Activated CD4-positive, alpha-beta T cell treated with anti-CD3 and anti-CD28 coated beads, Interleukin-2, amount 10 ng/mL, durations not matched to agents 7 days and 5 days (primary cell): ENCODE measurements at regions not wholly inside any gene's neighbourhood (a gene's known extent, or its start where the extent isn't known, plus 50 kb on each side); places are given as distances from the start of the nearest gene placed in this dataset.

Experiments
- CTCF ChIA-PET: fragments of 350-600 bp; sonication (Branson Sonifier 250); formaldehyde crosslinking; loops from one replicate; lab custom pipeline; 2021; ENCODE audit warnings: antibody characterized with exemption; lab: Charles Lee
- POLR2A ChIA-PET: fragments of 350-600 bp; sonication (Branson Sonifier 250); formaldehyde crosslinking; loops from one replicate; lab custom pipeline; 2021; ENCODE audit warnings: antibody characterized with exemption; lab: Charles Lee
- DNase-seq: peaks from one replicate; pipeline ENCODE4 v3.0.0-alpha.2; 2020
- H3K27ac Mint-ChIP-seq: one replicate; pipeline ENCODE4 v1.8.0; 2021; ENCODE audit warnings: mild to moderate bottlenecking, moderate library complexity, mixed read lengths
- H3K27me3 Mint-ChIP-seq: one replicate; pipeline ENCODE4 v1.8.0; 2021; ENCODE audit warnings: mixed read lengths
- H3K36me3 Mint-ChIP-seq: one replicate; pipeline ENCODE4 v1.8.0; 2021; ENCODE audit warnings: low read depth, mixed read lengths
- H3K4me1 Mint-ChIP-seq: one replicate; pipeline ENCODE4 v1.8.0; 2021; ENCODE audit warnings: mixed read lengths
- H3K4me3 Mint-ChIP-seq: one replicate; pipeline ENCODE4 v1.8.0; 2021; ENCODE audit warnings: mild to moderate bottlenecking, moderate library complexity, mixed read lengths
- H3K9me3 Mint-ChIP-seq: one replicate; pipeline ENCODE4 v1.8.0; 2021; ENCODE audit warnings: mixed read lengths

DNA sequence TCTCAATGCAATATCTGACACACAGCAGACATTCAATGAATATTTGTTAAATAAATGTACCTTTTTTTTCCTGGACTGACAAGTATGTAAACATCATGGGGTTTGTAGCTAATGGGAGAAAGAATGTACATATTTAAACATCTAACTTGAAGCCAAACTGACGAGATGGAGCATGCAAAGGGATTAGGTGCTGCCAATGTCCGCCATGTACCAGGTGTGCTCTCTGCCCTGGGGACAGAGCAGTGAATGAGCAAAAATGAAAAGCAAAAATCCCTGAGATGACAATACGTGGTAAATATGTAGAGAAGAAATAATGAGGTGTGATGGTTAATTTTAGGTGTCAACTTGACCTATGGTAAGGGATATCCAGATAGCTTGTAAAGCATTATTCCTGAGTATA, 247.4 kb upstream of the CELF4 start:
- CTCF ChIA-PET = no interaction called here
- H3K36me3 Mint-ChIP-seq = no peaks in the 10 kb centered on the region
- no peak overlapping the region for H3K4me3 Mint-ChIP-seq
- H3K4me1 Mint-ChIP-seq = no peaks in the 10 kb centered on the region
- POLR2A ChIA-PET = no interaction called here
- no peaks in the 10 kb centered on the region for H3K9me3 Mint-ChIP-seq
- H3K27ac Mint-ChIP-seq = no peak overlapping the region
- no peak for DNase-seq
- no peaks in the 10 kb centered on the region for H3K27me3 Mint-ChIP-seq

DNA sequence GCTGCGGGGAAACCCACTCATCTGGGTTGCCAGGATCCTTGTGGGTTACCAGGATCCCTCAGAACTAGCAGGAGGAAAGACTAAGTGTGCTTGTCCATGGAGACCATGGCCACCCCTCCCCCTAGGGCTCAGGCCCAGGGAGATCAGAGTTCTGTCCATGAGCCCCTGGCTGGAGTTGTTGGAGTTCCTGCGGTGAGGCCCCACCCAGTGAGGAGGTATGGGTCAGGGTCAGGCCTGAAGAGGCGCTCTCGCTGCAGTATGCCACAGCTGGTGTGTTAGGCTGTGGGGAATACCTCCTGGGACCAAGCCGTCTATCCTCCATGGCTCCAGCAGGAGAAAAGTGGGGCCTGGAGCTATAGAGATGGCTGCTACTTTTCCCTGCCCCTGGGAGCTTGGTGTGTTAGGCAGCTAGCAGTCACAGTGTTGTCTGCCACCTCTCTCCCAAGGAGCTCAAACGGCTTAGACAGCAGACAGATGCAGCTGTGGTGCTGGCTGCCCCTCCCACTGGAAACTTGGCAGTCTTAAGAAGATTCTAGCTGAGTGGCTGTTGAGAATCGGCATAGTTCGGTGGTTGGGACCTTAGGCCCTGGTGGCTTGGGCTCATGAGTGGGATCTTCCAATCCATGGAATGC, 240.3 kb upstream of the CELF4 start:
- H3K27ac Mint-ChIP-seq = no peak overlapping the region
- DNase-seq = no peak
- no peaks in the 10 kb centered on the region for H3K27me3 Mint-ChIP-seq
- peaks cover 9% of the 10 kb centered on the region for H3K9me3 Mint-ChIP-seq
- H3K36me3 Mint-ChIP-seq = no peaks in the 10 kb centered on the region
- ChIA-PET POLR2A (no interaction called here), CTCF (no interaction called here)
- no peaks in the 10 kb centered on the region for H3K4me1 Mint-ChIP-seq
- no peak overlapping the region for H3K4me3 Mint-ChIP-seq

DNA sequence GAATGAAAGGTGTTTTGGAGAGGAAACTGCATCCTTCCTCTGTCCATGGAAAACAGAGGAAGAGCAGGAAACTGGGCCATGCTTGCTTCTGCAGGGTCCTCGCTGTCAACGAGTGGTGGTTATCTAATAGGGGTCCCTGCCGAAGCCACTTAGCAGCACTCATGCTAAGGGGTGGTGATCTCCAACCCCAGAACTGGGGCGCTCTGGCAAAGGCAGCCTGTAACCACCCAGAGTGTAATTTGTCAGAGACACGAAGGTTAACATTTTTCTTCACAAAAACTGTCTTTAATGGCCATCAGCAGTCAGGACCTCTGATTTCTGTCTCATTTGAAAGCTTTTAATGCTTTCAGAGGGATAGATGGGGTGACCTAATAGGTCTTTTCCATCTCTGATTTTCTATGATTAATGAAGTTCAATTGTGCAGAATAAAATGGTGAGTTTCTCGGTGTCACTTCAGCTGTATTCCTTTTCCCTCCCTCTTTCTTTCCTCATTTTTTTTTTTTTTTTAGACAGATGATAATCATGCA, 231.3 kb upstream of the CELF4 start:
- Mint-ChIP-seq H3K9me3 (peaks cover 4% of the 10 kb centered on the region), H3K27me3 (no peaks in the 10 kb centered on the region), H3K36me3 (no peaks in the 10 kb centered on the region), H3K4me1 (no peaks in the 10 kb centered on the region), H3K4me3 (no peak overlapping the region), H3K27ac (no peak overlapping the region)
- POLR2A ChIA-PET = no interaction called here
- CTCF ChIA-PET = interaction anchor here (0.6 kb wide), 1 partner anchor 123 kb away, joined by 4 read pairs; no protein-coding TSS in a partner anchor
- no peak for DNase-seq

DNA sequence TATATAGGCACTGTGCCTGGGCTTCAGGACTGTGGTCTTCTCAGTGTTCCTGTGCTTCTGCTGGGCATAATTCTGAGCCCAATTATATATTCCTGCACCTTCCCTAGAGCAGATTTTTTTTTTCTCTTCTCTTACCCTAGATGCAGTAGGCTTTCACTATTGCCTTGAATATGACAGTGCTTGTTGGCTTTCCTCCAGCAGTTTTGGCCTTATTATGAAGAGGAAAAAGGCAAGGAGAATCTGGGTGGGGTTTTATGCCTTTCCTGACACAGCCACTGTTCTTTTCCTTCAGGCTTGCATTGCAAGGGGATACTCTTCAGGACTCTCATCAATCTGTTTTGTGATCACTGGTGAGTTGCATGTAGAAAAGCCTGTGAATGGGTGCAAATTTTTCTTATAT, 221.9 kb upstream of the CELF4 start:
- no peak for DNase-seq
- Mint-ChIP-seq H3K4me3 (no peak overlapping the region), H3K9me3 (no peaks in the 10 kb centered on the region), H3K27me3 (no peaks in the 10 kb centered on the region), H3K27ac (no peak overlapping the region), H3K36me3 (no peaks in the 10 kb centered on the region), H3K4me1 (no peaks in the 10 kb centered on the region)
- ChIA-PET CTCF (no interaction called here), POLR2A (no interaction called here)

DNA sequence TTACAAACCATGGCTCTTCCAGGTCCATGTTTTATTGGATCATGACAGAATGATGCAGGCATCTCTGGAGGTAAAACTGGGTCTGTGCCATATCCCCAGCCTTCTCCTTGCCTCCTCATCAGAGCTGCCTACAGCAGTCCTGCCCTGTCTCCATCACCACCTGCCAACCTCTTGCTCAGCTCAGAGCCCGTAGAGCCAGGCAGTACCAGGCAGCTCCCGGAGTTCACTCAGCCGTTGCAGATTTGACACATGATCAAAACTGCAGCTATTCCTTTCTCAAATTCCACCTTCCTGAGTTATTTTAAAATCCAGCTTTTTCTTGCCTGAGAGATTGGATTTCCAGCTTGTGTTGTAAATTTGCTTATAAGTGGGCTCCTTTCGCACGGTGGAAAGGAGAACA, 218.2 kb upstream of the CELF4 start:
- Mint-ChIP-seq H3K27ac (no peak overlapping the region), H3K4me1 (no peaks in the 10 kb centered on the region), H3K27me3 (no peaks in the 10 kb centered on the region), H3K9me3 (no peaks in the 10 kb centered on the region), H3K4me3 (no peak overlapping the region), H3K36me3 (no peaks in the 10 kb centered on the region)
- ChIA-PET POLR2A (no interaction called here), CTCF (no interaction called here)
- no peak for DNase-seq

DNA sequence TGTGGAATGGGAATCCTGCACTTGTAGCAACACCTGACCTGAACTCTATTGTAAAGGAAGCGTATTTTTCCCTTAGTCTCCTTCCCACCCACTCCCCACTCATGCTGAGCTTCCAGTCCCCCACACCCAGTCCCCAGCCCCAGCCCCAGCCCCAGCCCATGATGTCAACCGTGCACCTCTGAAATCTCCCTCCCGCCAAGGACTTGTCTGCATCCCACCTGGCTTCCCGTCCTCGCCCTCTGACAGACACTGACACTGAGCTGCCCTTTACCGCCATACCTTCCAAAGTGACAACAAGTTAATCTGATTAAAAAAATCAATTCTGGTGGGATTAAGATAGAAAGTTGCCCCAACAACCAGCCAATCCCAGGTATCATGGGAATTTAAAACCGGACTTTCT, 213.6 kb upstream of the CELF4 start:
- H3K4me1 Mint-ChIP-seq = no peaks in the 10 kb centered on the region
- no peaks in the 10 kb centered on the region for H3K9me3 Mint-ChIP-seq
- H3K27ac Mint-ChIP-seq = no peak overlapping the region
- H3K27me3 Mint-ChIP-seq = no peaks in the 10 kb centered on the region
- DNase-seq = no peak
- H3K4me3 Mint-ChIP-seq = no peak overlapping the region
- ChIA-PET CTCF (no interaction called here), POLR2A (no interaction called here)
- H3K36me3 Mint-ChIP-seq = no peaks in the 10 kb centered on the region

DNA sequence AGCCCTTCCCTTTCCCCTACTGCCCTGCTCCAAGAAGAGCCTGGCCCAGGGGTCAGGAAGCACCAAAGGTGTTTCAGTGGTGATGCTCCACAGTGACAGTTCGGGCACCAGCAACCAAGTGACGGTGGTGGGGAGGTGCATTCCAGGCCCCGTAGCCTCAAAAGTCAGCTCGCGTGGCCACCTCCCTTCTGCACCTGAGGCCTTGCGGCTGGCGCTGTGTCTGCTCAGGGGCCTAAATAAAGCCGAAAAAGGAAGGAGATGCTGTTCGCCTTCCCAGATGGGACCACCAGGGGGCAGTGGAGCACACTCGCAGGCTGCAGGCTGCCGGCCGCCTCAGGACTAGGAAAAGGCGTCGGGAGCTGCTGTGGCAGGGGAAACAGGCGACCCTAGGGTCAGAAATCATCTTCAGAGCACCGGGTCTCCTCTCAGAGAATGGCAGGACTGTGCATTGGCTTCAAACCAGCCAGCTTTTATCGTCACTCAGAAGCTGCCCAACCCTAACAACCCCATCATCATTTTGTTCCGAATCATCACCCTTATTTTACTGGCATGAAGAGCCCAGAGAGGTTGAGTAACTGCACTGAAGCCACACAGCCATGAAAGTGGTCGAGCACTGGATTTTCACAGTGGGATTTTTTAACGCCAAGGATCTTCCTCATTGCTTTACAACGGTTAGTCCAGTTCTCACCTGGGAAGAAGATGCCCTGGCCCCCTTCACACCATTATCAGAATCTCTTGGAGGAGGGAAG, 213.0 kb upstream of the CELF4 start:
- POLR2A ChIA-PET = no interaction called here
- H3K27ac Mint-ChIP-seq = no peak overlapping the region
- CTCF ChIA-PET = no interaction called here
- DNase-seq = peak; percentile 47
- H3K9me3 Mint-ChIP-seq = no peaks in the 10 kb centered on the region
- no peak overlapping the region for H3K4me3 Mint-ChIP-seq
- no peaks in the 10 kb centered on the region for H3K4me1 Mint-ChIP-seq
- H3K36me3 Mint-ChIP-seq = no peaks in the 10 kb centered on the region
- H3K27me3 Mint-ChIP-seq = no peaks in the 10 kb centered on the region

DNA sequence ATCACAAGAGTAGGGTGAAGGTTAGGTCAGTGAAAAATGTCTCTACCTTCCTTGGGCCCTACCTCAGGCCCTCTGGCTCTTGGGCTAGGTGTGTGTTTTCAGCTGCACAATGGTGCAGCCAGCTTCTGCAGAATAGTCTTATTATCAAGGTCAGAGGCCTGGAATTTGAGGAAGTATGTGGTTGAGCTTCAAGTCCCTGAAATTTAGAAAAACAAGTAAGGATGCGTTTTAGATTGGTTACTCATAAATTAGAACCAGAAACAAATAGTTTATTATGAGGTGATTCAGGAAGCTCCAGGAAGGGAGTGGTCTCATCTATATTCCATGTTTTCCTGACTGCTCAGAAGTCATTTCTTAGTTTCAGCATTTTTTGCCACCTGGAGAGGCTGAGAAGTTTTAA, 204.2 kb upstream of the CELF4 start:
- no peaks in the 10 kb centered on the region for H3K9me3 Mint-ChIP-seq
- CTCF ChIA-PET = no interaction called here
- H3K4me1 Mint-ChIP-seq = no peaks in the 10 kb centered on the region
- H3K36me3 Mint-ChIP-seq = no peaks in the 10 kb centered on the region
- DNase-seq = no peak
- no peak overlapping the region for H3K27ac Mint-ChIP-seq
- H3K4me3 Mint-ChIP-seq = no peak overlapping the region
- no peaks in the 10 kb centered on the region for H3K27me3 Mint-ChIP-seq
- POLR2A ChIA-PET = no interaction called here

DNA sequence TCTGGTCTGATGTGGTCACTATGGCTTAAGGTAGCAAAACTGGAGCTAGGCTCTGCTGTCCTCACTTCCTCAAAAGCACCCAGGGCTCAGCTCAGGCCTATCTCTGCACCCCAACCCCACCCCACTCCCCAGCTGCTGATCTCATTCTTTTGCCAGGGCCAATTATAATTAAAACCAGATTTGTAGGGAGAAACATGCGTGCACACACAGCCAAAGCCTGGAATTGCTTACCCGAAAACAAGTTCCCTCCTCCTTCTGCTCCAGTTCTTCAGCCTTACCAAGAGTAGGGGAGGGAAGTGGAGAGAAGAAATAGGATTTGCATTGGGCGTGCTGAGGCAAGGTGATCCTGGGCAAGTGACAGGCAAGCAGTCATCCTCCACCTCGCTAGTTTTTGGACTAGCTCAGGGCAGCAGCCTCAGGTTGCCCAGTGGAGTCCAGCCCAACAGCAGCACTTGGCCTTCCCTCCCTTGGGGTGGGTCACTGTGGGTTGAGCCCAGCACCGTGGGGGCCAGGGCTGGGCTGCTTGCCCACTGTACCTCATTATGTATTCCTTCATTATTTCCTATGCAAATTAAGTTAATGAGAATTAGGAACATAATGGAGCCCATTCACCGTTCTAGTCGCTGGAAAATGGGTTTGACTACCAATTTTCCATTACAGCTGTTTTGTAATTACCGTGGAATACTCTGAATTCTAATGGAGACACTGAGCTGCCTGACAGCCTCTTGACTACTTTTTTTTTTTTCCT, 199.1 kb upstream of the CELF4 start:
- Mint-ChIP-seq H3K27me3 (no peaks in the 10 kb centered on the region), H3K4me1 (no peaks in the 10 kb centered on the region), H3K27ac (no peak overlapping the region), H3K9me3 (no peaks in the 10 kb centered on the region), H3K4me3 (no peak overlapping the region), H3K36me3 (no peaks in the 10 kb centered on the region)
- CTCF ChIA-PET = interaction anchor here (0.8 kb wide), 1 partner anchor 44 kb away, joined by 3 read pairs; no protein-coding TSS in a partner anchor
- no peak for DNase-seq
- POLR2A ChIA-PET = no interaction called here

DNA sequence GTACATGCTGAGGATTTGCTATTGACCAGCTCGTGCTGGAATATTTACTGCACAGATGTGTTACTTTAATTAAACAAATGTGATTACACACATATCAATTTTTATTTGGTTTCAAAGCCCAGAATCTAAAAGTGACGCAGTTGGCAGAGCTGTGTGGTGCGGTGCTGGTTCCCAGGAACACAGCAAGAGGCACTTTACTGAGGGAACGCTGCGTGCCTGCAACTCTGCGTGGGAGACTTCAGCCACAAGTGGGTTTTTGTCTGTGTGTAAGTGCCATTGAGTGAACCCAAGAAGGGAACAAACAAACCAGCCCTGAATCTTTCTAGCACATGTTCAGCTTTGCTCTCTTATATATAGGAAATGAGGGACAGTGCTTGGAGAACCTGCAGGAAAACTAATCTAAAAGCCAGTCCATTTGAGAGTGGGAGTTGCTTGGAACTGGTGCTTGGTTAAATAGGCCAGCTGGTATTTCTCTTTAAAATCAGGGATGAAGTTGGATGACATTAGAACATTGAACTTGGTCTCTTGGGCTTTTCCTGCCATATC, 196.6 kb upstream of the CELF4 start:
- H3K27me3 Mint-ChIP-seq = no peaks in the 10 kb centered on the region
- H3K4me1 Mint-ChIP-seq = no peaks in the 10 kb centered on the region
- no peak overlapping the region for H3K4me3 Mint-ChIP-seq
- H3K9me3 Mint-ChIP-seq = no peaks in the 10 kb centered on the region
- ChIA-PET CTCF (no interaction called here), POLR2A (no interaction called here)
- DNase-seq = no peak
- no peak overlapping the region for H3K27ac Mint-ChIP-seq
- H3K36me3 Mint-ChIP-seq = no peaks in the 10 kb centered on the region

DNA sequence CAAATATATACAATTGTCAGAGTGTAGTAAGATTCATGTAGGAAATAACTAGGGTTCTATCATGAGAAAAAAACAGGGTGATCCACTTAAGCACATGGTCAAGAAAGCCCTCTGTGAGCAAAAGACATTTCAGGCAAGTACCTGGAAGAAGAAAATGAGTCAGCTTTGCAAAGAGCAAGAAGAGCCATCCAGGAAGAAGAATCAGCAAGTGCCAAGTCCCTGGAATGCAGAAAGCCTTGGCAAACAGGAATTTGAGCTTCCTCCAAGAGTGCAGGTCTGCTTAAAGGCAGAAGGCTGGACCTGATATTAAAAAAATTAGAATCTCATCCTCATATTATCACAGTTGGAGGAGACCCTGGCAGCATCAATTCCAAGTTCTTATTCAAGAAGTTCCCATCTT, 188.5 kb upstream of the CELF4 start:
- Mint-ChIP-seq H3K36me3 (no peaks in the 10 kb centered on the region), H3K27me3 (no peaks in the 10 kb centered on the region), H3K27ac (no peak overlapping the region), H3K4me3 (no peak overlapping the region), H3K4me1 (no peaks in the 10 kb centered on the region), H3K9me3 (no peaks in the 10 kb centered on the region)
- no peak for DNase-seq
- POLR2A ChIA-PET = no interaction called here
- CTCF ChIA-PET = no interaction called here

DNA sequence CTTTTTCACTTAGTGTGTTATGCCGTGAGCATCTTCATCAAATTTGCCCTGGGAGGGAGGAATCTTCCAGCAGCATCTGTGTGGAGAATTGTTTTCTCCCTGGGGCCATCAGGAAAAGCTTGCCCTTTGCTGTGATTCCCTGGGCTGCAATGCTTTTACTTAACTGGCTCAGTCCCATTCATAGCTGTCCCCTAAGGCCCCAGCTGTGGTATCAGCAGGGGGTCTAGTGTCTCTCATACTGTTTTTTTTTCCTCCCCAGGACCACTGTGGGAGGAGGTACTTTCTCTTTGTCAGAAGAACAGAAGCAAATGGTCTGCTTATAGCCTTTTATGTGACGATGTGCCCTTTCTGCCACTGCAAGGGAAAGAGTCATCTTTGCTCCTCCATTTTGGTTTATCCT, 176.8 kb upstream of the CELF4 start:
- DNase-seq = no peak
- H3K4me1 Mint-ChIP-seq = no peaks in the 10 kb centered on the region
- peaks cover 3% of the 10 kb centered on the region for H3K27me3 Mint-ChIP-seq
- H3K4me3 Mint-ChIP-seq = no peak overlapping the region
- no peaks in the 10 kb centered on the region for H3K36me3 Mint-ChIP-seq
- ChIA-PET CTCF (no interaction called here), POLR2A (no interaction called here)
- H3K9me3 Mint-ChIP-seq = no peaks in the 10 kb centered on the region
- no peak overlapping the region for H3K27ac Mint-ChIP-seq

DNA sequence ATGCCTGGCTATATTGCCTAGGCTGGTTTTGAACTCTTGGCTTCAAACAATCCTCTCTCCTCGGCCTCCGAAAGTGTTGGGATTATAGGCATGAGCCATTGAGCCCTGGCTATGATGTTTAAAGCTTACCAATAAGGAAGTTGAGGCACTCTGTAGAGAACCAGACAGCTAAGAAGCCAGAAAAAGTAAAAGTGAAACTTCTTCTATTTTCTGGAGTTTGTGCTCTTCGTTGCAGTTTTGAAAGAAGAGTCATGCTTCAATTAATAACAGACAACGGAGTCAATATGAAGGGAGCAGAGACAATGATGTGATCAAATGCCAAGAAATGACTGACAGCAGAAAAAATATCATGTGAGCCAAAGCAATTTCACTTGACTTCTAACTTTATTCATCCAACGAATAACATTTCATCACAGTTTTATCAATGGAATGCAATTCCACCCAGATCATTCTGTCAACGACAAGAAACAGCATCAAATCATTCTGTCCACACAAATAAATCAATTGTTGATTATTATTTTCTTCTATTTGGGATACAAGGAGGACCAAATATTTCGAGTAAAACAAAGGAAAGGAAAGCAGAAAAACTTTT, 175.5 kb upstream of the CELF4 start:
- H3K36me3 Mint-ChIP-seq = no peaks in the 10 kb centered on the region
- no peak for DNase-seq
- H3K4me3 Mint-ChIP-seq = no peak overlapping the region
- H3K27me3 Mint-ChIP-seq = peaks cover 3% of the 10 kb centered on the region
- no peaks in the 10 kb centered on the region for H3K4me1 Mint-ChIP-seq
- ChIA-PET CTCF (no interaction called here), POLR2A (no interaction called here)
- H3K9me3 Mint-ChIP-seq = no peaks in the 10 kb centered on the region
- H3K27ac Mint-ChIP-seq = no peak overlapping the region
